GM23338 (cell line): ENCODE measurements at regions not wholly inside any gene's neighbourhood (a gene's known extent, or its start where the extent isn't known, plus 50 kb on each side); places are given as distances from the start of the nearest gene placed in this dataset.

Experiments used
- POLR2AphosphoS5 ChIP-seq: IDR thresholded peaks from 2 replicates; pipeline ENCODE4 v1.6.1; 2016; ENCODE audit warnings: antibody characterized with exemption, low read depth
- REST ChIP-seq: IDR thresholded peaks from one replicate; pipeline ENCODE4 v1.6.1; 2018; ENCODE audit warnings: antibody characterized with exemption; ENCODE audit not compliant: unreplicated experiment
- ZNF462 ChIP-seq: fragments of 250-450 bp; sonication (Bioruptor Pico); IDR thresholded peaks from 2 replicates; pipeline ENCODE4 v1.5.0; 2020; ENCODE audit warnings: mild to moderate bottlenecking, moderate library complexity

- TF ChIP-seq ZNF462, result no peak
- TF ChIP-seq REST, result no peak
- TF ChIP-seq POLR2AphosphoS5, result no peak
Observed at GRCh38 chr15:99445272-99445850, 120.4 kb upstream of the MEF2A start (continued).
